ENCODE measurements at regions not wholly inside any gene's neighbourhood (a gene's known extent, or its start where the extent isn't known, plus 50 kb on each side); places are given as distances from the start of the nearest gene placed in this dataset.

DNA sequence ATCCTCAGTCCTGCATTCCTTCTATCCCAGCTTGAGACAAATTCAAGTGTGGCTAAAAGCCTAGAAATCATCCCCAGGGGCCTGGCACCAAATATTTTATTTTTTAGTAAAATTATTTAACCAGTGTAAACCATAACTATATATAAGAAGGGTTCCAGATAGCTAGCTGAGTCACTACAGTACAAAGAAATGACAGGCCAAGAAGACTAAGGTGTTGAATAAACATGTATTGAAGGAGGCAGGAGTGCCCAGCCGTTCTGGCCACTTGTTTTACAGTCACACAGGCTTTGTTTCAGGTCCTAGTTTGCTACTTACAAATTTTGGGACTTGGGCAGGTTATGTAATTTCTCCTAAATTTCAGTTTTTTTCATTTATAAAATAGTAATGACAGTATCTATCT, 225.9 kb upstream of the PITX2 start:
- TF ChIP-seq POLR2A (IDR thresholded peaks at IDR 0.05; ENCODE audit: low read length) (no peak), GATA1 (IDR thresholded peaks at IDR 0.05; ENCODE audit: low read depth, low read length) (no peak)
